Right ventricle myocardium superior (tissue), 1 donor: ENCODE measurements at regions not wholly inside any gene's neighbourhood (a gene's known extent, or its start where the extent isn't known, plus 50 kb on each side); places are given as distances from the start of the nearest gene placed in this dataset.

Experiments used
- ATAC-seq: fragments of 200-7000 bp; cut with Tn5 transposase; one replicate; pipeline ENCODE4 v1.9.1; 2020; ENCODE audit warnings: mild to moderate bottlenecking; ENCODE audit not compliant: poor library complexity
- DNase-seq: peaks from one replicate; pipeline ENCODE4 v3.0.0-alpha.2; 2020
- intact Hi-C: fragments of 100-400 bp; cut with DNase I; formaldehyde crosslinking; loops from one replicate; pipeline ENCODE4 v1.11.2; 2022
- donor health status: DM: no; HTN: yes; CAD: no; lungs with severe emphysema.

DNA sequence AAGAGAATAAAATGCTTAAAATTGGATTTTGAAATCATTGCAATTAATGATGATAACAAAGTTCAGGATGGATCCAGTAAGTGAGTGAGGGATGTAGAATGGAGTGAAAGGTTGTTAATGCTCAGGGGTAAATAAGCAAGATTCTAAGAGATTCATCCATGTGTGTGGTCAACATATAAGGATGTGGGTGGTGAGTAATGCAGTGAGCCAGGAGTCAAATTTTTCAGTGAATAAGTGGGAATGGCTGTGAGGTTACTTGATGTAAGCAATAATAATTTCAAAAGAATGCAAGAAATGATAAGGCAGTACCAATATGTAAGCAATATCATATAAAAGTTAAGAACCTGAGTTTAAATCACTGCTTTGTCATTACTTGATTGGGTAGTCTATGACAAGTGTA, 207.5 kb upstream of the ADGRB3 start:
- ATAC-seq (no peak), DNase-seq (no peak)
- intact Hi-C loops: no loop called here

DNA sequence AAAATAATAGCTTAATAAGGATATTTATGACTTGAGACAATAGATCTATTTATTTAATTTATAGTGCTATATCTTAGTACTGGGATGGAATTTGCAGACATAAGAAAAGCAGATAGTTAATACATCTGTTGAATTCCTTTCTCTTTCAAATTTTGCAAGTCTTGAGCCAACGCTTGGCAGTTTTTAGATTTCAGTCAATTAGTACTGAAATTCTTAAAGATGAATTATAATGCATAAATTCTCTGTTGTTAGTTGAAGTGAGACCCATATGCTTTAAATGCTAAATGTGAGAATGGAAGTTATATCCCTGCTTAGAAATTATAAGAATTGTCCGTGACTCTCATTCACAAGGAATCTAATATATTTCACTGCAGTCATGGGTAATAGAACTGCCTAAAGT, 225.1 kb upstream of the ADGRB3 start:
- no peak for DNase-seq
- intact Hi-C loops: no loop called here
- no peak for ATAC-seq

DNA sequence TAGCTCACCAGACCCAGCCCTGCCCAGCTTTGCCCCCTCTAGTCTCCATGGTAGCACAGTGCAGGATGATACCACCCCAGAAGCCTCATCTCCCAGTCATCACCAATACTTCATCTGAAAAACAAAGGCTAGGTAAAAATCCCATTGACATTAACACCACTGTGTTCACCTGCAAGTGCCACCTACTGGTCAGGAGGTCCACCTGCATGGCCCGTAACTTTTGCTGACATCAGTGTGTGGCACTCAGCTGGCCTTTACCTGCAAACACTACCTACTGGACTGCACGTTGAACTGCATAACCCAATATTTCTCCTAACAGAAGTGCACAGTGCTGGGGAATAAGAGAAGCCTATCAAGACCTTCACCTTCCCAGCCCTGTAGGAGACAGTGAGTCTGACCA, 234.7 kb upstream of the ADGRB3 start:
- DNase-seq (no peak), ATAC-seq (no peak)
- intact Hi-C loops: no loop called here

DNA sequence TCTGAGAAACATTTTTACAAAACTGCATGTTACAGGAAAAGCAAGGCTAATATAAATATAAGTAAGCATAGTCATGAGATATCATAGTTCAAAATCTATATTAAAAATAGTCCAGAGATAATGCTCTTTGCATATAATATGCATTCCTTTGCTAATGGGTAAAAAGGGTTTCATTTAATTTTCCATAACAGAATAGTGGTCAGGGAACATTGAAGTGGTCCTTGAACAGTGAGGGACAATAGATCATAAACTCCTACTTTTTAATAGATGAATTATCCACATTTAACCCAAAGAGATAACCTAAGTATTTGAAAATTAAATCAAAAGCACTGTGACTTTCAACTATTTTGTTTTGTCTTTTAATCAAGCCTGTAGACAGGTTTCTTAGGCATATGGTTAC, 243.1 kb upstream of the ADGRB3 start:
- intact Hi-C loops: no loop called here
- DNase-seq: no peak

DNA sequence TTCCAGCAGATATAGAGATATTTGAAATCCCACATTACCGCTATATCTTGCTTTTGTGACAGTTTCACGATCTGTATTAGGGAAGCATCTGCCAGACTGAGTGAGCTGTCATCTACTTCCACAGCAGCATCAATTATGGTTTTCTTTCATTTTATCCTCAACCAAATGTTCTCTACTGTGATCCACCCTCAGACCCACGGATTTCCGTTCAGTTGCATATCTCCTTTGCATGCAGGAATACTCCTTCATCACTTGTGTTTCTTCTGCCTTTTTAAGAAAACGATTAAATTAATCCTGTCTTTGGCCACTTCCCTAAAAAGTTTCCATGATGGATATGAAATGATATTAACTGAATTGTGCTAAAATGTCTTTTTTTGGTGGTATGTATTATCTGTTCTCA, 262.1 kb upstream of the ADGRB3 start:
- intact Hi-C loops: no loop called here

More for the DNA sequence above, 243.1 kb upstream of the ADGRB3 start:
- no peak for ATAC-seq

DNA sequence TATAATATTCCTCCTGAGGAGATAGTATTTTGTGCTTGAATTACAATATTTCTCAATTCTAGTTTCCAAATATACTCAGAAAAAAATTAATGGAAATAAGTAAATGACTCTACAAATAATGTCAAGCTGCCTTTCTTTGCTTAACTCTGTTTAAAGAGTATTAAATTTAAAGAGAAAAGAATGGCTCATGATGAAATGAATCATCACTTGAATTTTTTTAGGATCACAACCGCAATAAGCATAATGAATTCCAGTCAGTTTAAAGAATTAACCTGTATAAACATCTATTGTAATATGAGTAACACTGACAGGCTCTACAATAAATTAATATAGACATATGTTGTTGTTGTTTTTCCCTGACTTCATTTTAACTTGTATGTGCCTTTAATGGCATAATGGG, 266.2 kb upstream of the ADGRB3 start:
- DNase-seq: no peak
- intact Hi-C loops: no loop called here
- ATAC-seq: no peak

More for the DNA sequence above, 262.1 kb upstream of the ADGRB3 start:
- ATAC-seq (no peak), DNase-seq (no peak)

DNA sequence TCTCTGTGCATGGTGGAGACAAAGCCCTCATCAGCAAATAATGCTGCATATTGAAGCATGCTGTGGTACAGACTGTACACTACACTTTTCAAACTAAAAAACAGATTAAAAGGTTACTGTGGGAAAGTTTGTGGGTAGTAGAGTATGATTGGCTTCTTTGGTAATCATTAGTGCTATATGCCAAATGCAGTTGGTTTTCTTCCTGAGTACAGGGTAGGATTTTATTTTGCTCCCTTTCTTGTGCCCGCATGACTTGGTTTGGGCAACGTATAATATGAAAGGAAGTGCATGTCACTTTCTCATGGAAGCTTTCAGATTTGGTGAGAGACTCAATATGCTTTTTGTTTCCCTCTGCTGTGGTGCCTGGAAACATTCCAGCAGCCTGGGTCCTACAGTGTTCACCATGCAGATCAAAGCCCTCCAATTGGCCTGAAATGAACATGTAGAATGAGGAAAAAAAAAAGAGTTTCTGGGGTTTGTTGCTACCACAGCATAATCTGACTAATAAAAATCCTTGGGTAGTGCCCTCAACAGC, 270.7 kb upstream of the ADGRB3 start:
- ATAC-seq (no peak), DNase-seq (no peak)
- intact Hi-C loops: no loop called here

DNA sequence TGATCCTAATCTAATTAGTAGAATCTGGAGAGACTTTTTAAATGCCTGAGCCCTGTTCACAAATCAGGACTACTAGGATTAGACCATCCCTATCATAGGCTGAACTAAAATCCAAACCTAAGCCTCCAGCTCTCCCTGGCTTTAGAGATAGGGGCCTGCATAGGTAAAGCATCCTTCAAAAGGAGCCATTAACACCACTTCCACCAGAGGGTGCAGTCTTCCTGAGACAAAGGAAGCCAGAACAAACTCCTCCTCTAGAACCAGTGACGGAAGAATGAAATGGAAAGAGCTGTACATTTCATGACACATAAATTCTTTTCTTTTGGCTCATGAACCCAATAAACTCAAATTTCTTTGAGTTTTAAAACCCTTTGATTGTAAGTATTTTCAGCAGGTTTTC, 291.2 kb upstream of the ADGRB3 start:
- intact Hi-C loops: no loop called here
- no peak for DNase-seq
- no peak for ATAC-seq

DNA sequence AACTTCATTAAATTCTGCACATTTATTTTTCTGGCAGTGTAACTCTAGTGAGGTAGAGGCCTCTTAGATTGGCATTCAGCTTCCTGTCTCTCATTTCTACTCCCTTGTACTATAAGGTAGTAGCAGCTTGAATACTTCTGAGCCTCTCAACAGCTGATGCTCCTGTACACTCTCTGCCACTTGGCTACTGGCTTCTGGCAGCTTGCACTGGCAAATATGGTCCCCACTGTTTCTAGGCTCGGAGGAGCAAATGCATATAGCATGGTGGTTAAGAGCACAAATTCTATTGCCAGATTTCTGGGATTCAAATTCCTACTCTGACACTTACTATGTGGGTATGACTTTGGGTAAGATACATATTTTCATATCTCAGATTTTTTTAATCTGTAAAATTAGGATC, 292.8 kb upstream of the ADGRB3 start:
- intact Hi-C loops: no loop called here
- no peak for DNase-seq
- no peak for ATAC-seq

DNA sequence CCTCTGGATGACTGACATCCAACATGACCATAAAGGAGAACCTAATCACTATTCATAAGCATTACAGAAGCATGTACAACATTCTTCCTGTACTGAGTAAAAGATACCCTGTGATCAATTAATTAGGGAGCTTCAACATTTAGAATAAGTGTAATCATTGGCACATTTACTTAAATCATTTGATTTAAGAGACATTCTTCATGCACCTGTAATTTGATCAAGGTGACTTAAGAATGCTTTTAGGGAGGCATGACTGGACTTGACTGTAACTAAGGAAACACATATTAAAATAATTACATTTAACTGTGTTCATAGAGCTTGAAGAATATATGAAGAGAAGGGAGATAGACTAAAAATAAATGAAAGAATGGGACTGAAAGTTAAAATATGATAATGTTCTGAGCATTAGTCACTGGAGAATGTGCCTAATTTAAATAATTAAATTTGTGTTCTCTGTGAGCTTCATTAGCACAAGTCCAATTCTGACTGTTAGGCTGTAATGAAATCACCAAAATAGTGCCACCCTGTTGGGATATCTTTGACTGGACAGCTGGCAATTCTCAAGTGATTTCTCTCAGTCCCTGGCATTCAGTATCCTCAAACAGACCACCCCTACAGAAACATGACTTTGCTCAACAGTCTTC, 295.5 kb upstream of the ADGRB3 start:
- intact Hi-C loops: no loop called here
- no peak for DNase-seq
- ATAC-seq: no peak

DNA sequence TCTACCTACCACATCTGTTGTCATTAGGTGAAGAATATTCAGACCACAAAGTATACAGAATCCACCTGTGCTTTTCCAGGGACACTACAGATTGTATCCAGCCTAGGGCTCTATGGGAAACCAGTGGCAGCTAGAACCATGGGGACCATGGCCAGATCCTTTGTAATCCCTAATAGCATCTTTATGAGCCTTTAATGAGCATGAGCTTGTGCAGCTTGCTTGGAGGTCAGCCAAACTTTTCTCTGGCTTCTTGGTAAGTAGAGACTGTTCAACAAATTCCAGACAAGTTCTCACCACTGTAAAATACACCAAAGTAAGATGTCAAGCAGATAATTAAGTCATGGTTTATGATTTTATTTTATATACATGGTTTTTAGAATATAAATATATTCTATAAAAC, 301.6 kb upstream of the ADGRB3 start:
- intact Hi-C loops: no loop called here
- ATAC-seq (no peak), DNase-seq (no peak)

DNA sequence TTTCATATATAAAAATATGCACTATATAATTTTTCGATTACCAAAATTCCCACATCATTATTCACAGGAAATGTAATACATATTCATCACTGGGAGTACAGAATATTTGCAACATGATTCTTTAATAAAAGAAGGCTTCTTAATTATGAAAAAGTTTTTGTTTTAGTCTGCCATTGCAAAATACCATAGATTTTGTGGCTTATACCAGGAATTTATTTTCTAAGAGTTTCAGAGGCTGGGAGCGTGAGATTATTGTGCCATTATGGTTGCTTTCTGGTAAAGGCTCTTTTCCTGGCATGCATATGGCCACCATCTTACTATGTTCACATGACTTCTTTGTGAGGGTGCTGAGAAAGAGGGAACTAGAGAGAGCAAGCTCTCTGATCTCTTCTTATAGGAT, 306.9 kb upstream of the ADGRB3 start:
- ATAC-seq: no peak
- DNase-seq: no peak
- intact Hi-C loops: no loop called here

DNA sequence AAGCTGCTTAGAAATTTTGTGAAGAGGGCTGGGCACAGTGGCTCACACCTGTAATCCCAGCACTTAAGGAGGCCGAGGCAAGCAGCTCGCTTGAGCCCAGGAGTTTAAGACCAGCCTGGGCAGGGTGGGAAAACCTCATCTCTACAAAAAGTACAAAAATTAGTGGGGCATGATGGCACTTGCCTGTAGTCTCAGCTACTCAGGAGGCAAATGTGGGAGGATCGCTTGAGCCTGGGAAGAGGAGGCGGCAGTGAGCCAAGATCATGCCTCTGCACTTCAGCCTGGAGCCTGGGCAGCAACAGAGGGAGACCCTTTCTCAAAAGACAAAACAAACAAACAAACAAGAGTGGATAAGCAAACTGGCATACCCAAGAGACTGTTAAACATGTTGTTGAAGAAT, 308.3 kb upstream of the ADGRB3 start:
- intact Hi-C loops: no loop called here
- ATAC-seq (no peak), DNase-seq (peak; percentile 7)

DNA sequence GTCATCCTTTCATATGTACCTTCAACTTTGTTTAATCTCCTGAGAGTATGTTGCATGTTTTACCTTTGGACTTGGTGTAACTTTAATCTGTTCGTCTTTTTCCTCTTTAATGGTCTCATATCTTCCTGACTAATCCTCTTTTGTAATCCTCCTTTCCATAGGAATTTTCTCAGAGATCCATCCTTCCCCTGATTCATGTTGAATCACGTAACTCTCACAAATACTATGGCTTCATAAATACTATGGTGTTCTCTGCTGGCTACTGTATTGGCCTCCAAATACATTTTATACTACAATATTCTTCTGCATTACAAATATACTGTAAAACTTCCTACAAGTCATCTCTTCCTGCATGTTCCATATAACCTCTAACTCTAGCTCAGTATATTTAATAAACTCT, 317.7 kb upstream of the ADGRB3 start:
- DNase-seq: no peak
- no peak for ATAC-seq
- intact Hi-C loops: no loop called here

DNA sequence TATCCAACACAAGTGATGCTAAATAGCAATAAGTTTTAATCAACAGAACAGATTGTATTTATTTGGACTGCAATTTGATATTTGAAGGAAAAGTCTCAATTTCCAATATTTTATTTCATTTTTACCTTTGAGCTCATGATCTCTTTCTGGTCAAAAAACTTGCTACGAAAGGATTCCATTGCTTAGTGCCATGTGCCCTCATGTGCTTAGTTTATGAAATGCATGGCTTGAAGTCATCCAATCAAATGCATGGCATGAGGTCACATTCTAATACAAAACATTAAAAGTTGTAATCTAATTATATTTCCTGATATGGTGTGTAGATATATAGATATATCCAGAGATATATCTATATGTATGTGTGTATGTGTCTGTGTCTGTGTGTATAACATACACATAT, 321.2 kb upstream of the ADGRB3 start:
- no peak for ATAC-seq
- intact Hi-C loops: no loop called here
- DNase-seq: no peak

DNA sequence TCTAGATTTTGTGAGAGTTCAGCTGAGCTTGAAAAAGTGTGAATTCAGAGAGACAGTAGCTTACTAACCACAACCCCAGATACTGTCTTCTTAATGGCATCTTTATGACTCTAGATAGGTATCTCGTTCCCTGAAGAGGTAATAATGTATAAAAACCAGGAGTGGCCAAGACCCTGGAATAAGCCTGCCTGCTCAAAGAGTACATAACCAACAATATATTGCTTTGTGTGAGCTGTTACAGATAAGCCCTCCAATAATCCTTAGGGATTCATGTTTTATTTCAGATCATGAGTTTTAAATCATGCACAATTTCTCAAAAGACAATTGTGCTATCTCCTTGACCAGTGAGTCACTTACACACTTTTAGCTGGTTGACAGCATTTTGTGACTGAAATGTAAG, 327.8 kb upstream of the ADGRB3 start:
- DNase-seq (no peak), ATAC-seq (no peak)
- intact Hi-C loops: no loop called here

DNA sequence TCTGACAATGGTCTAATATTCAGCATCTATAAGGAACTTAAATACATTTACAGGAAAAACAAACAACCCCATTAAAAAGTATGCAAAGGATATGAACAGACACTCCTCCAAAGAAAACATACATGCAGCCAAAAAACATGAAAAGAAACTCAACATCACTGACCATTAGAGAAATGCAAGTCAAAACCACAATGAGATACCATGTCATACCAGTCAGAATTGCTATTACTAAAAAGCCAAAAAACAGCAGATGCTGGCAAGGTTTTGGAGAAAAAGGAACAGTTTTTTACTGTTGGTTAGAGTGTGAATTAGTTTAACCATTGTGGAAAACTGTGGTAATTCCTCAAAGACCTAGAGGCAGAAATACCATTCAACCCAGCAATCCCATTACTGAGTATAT, 339.0 kb upstream of the ADGRB3 start:
- DNase-seq (no peak), ATAC-seq (no peak)
- intact Hi-C loops: no loop called here

DNA sequence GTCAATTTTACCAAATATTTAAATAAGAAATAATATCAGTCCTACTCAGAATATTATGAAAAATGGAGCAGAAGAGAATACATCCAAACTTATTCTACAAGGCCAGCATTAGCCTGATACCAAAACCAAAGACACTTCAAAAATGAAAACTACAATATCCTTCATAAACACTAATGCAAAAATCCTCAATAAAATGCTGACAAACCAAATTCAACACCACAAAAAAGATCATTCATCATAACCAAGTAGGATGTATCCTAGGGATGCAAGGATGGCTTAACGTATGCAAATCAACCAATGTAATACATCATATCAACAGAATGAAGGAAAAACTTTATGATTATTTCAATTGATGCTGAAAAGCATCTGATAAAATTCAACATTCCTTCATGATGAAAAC, 352.4 kb upstream of the ADGRB3 start:
- intact Hi-C loops: no loop called here
- DNase-seq (no peak), ATAC-seq (no peak)

DNA sequence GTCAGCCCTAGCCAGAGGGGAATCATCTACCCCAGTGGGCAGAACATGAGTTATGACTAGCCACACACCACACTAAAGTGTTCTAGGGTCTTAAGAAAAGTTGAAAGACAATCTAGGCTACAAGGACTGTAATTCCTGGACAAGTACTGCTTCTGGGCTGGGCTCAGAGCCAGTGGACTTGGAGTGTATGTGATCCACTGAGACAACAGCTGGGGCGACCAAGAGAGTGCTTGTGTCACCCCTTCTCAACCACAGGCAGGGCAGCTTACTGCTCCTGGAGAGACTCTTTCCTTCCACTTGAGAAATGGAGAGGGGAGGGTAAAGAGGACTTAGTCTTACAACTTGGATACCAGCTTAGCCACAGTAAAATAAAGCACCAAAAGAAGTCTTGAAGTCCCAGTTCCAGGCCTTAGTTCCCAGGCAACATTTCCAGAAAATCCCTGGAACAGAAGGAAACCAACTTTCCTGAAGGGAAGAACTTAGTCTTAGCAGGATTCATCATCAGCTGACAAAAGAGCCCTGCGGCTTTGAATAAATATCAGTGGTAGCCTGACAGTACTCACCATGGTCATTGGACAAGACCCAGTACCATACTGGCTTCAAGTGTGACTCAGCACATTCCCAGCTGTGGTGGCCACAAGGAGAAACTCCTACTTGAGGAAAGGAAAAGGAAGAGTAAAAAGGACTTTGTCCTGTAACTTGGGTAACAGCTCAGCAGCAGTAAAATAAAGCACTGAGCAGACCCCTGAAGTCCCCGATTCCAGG, 355.1 kb upstream of the ADGRB3 start:
- ATAC-seq: no peak
- no peak for DNase-seq
- intact Hi-C loops: no loop called here

DNA sequence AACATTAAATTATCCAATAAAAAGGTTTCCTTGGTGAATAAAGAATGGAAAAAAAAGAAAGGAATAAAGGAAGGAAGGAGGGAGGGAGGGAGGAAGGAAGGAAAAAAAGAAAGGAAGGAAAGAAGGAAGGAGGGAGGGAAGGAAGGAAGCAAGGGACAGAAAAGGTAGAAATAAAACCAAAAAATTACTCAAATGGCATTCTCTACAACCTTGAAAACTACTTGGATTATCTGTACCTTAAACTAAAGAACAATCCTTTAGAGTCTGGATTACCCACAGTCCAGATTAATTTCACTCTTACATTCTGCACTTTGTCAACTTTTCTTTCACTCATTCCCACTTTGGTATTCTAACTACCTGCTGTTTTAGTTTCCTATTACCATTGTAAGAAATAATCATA, 361.8 kb upstream of the ADGRB3 start:
- intact Hi-C loops: no loop called here
- DNase-seq: no peak

DNA sequence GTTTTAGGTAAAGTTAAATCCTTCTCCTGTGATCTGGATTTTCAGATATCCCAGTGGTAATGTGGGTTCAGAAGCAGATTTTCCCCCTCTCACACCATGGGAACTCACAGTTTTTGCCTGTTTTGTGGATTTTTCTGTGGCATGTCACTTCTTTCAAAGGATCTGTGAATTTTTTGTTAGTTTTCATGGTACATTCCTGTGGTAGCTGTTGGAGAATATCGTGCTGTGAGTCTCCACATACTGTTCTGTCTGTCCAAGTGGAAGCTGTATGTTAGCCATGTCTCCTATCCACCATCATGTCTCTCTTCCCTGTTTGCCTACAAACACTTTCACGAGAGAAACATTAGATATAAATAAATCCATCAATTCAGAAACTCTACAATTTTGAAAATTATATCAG, 378.7 kb upstream of the ADGRB3 start:
- ATAC-seq (no peak), DNase-seq (no peak)
- intact Hi-C loops: no loop called here

More for the DNA sequence above, 361.8 kb upstream of the ADGRB3 start:
- no peak for ATAC-seq
